ENCODE measurements at regions not wholly inside any gene's neighbourhood (a gene's known extent, or its start where the extent isn't known, plus 50 kb on each side); places are given as distances from the start of the nearest gene placed in this dataset.

- TF ChIP-seq, protein P1, sequence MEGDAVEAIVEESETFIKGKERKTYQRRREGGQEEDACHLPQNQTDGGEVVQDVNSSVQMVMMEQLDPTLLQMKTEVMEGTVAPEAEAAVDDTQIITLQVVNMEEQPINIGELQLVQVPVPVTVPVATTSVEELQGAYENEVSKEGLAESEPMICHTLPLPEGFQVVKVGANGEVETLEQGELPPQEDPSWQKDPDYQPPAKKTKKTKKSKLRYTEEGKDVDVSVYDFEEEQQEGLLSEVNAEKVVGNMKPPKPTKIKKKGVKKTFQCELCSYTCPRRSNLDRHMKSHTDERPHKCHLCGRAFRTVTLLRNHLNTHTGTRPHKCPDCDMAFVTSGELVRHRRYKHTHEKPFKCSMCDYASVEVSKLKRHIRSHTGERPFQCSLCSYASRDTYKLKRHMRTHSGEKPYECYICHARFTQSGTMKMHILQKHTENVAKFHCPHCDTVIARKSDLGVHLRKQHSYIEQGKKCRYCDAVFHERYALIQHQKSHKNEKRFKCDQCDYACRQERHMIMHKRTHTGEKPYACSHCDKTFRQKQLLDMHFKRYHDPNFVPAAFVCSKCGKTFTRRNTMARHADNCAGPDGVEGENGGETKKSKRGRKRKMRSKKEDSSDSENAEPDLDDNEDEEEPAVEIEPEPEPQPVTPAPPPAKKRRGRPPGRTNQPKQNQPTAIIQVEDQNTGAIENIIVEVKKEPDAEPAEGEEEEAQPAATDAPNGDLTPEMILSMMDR (IDR thresholded peaks at IDR 0.05; ENCODE audit: low read length), result no peak
- no peak for TF ChIP-seq EZH2phosphoT487 (IDR thresholded peaks at IDR 0.05; ENCODE audit: low read length)
Measured at GRCh38 chr6:144634371-144634770, 349.2 kb downstream of the UTRN start.
